Loucy (cell line): ENCODE measurements at regions not wholly inside any gene's neighbourhood (a gene's known extent, or its start where the extent isn't known, plus 50 kb on each side); places are given as distances from the start of the nearest gene placed in this dataset.

Experiments used
- H2AFZ ChIP-seq: fragments of 200-600 bp; sonication (generic); 2 replicates; pipeline ENCODE4 v1.6.0; 2016; ENCODE audit warnings: antibody characterized with exemption, mild to moderate bottlenecking, low read length, moderate library complexity
- H3F3A ChIP-seq: fragments of 200-600 bp; 2 replicates; pipeline ENCODE4 v1.6.0; 2016; ENCODE audit warnings: antibody characterized with exemption, low read depth, mild to moderate bottlenecking
- H3K27me3 ChIP-seq: fragments of 200-600 bp; sonication (generic); 2 replicates; pipeline ENCODE4 v1.6.1; 2014; ENCODE audit warnings: low read length, mild to moderate bottlenecking; ENCODE audit not compliant: insufficient read depth, poor library complexity, severe bottlenecking
- H3K36me3 ChIP-seq: fragments of 200-600 bp; sonication (generic); 2 replicates; pipeline ENCODE4 v1.6.1; 2016; ENCODE audit warnings: low read length; ENCODE audit not compliant: insufficient read depth
- H3K4me1 ChIP-seq: fragments of 200-600 bp; sonication (generic); 2 replicates; pipeline ENCODE4 v1.5.1; 2014; ENCODE audit warnings: low read length, mild to moderate bottlenecking; ENCODE audit not compliant: insufficient read depth, poor library complexity, severe bottlenecking
- H3K4me2 ChIP-seq: fragments of 200-600 bp; sonication (generic); 2 replicates; pipeline ENCODE4 v1.6.0; 2014; ENCODE audit warnings: antibody characterized with exemption, low read length, low read depth, mild to moderate bottlenecking; ENCODE audit not compliant: poor library complexity, severe bottlenecking
- H3K4me3 ChIP-seq: fragments of 200-600 bp; sonication (generic); 2 replicates; pipeline ENCODE4 v1.5.1; 2014; ENCODE audit warnings: low read length, mild to moderate bottlenecking, mixed read lengths; ENCODE audit not compliant: poor library complexity, severe bottlenecking
- H3K79me2 ChIP-seq: fragments of 200-600 bp; sonication (generic); 2 replicates; pipeline ENCODE4 v1.6.1; 2014; ENCODE audit warnings: low read length; ENCODE audit not compliant: insufficient read depth
- H3K9ac ChIP-seq: fragments of 200-600 bp; sonication (generic); 2 replicates; pipeline ENCODE4 v1.6.0; 2014; ENCODE audit warnings: mild to moderate bottlenecking, low read depth, low read length, moderate library complexity; ENCODE audit not compliant: poor library complexity, severe bottlenecking
- H3K9me2 ChIP-seq: fragments of 200-600 bp; sonication (generic); replicated peaks from 2 replicates; pipeline ENCODE4 v1.6.1; 2016; ENCODE audit warnings: low read depth, low read length, mixed read lengths
- H3K9me3 ChIP-seq: fragments of 200-600 bp; sonication (generic); 2 replicates; pipeline ENCODE4 v1.6.1; 2014; ENCODE audit warnings: mild to moderate bottlenecking, antibody characterized with exemption, low read length, low read depth; ENCODE audit not compliant: insufficient read depth
- H4K20me1 ChIP-seq: fragments of 200-600 bp; sonication (generic); 2 replicates; pipeline ENCODE4 v1.6.0; 2014; ENCODE audit warnings: antibody characterized with exemption, low read length, mild to moderate bottlenecking; ENCODE audit not compliant: insufficient read depth, poor library complexity, severe bottlenecking
- EZH2phosphoT487 ChIP-seq: fragments of 200-600 bp; IDR thresholded peaks from 2 replicates; pipeline ENCODE4 v1.6.1; 2018; ENCODE audit warnings: antibody characterized with exemption, mild to moderate bottlenecking, moderate library complexity, borderline replicate concordance
- TF ChIP-seq, protein P1 (sequence below): fragments of 200-600 bp; sonication (generic); conservative IDR thresholded peaks from 2 replicates; pipeline ENCODE4 v1.5.1; 2014; ENCODE audit warnings: mild to moderate bottlenecking, antibody characterized with exemption, low read length

DNA sequence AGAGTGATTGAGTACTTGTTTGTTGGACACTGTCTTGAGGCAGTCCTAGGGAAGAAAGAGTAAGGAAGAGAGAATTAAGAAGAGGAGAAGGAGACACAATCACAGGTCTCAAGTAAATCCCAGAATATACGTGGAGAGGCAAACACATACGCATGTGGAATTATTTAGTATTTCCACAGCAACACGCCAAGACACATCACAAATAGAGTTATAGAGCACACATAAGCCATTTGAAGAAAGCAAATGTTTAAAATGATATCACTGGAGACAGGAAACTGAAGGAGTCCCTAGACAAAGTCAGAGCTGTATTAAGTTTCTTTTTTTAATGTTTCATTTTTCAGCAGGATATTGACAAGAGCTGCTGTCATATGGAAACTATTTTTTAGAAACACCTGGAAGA, 206.1 kb upstream of the LRIG1 start:
- no peaks in the 10 kb centered on the region for H3K9me2 ChIP-seq
- no peaks in the 10 kb centered on the region for H3K9me3 ChIP-seq
- no peaks in the 10 kb centered on the region for H3K36me3 ChIP-seq
- H3K4me3 ChIP-seq = no peak overlapping the region
- no peaks in the 10 kb centered on the region for H4K20me1 ChIP-seq
- H3K4me1 ChIP-seq = no peaks in the 10 kb centered on the region
- H3K79me2 ChIP-seq = no peaks in the 10 kb centered on the region
- no peaks in the 10 kb centered on the region for H3F3A ChIP-seq
- no peak overlapping the region for H3K9ac ChIP-seq
- no peak for TF ChIP-seq EZH2phosphoT487
- TF ChIP-seq, protein P1, sequence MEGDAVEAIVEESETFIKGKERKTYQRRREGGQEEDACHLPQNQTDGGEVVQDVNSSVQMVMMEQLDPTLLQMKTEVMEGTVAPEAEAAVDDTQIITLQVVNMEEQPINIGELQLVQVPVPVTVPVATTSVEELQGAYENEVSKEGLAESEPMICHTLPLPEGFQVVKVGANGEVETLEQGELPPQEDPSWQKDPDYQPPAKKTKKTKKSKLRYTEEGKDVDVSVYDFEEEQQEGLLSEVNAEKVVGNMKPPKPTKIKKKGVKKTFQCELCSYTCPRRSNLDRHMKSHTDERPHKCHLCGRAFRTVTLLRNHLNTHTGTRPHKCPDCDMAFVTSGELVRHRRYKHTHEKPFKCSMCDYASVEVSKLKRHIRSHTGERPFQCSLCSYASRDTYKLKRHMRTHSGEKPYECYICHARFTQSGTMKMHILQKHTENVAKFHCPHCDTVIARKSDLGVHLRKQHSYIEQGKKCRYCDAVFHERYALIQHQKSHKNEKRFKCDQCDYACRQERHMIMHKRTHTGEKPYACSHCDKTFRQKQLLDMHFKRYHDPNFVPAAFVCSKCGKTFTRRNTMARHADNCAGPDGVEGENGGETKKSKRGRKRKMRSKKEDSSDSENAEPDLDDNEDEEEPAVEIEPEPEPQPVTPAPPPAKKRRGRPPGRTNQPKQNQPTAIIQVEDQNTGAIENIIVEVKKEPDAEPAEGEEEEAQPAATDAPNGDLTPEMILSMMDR = no peak
- no peak overlapping the region for H2AFZ ChIP-seq
- H3K4me2 ChIP-seq = no peak overlapping the region
- no peaks in the 10 kb centered on the region for H3K27me3 ChIP-seq

DNA sequence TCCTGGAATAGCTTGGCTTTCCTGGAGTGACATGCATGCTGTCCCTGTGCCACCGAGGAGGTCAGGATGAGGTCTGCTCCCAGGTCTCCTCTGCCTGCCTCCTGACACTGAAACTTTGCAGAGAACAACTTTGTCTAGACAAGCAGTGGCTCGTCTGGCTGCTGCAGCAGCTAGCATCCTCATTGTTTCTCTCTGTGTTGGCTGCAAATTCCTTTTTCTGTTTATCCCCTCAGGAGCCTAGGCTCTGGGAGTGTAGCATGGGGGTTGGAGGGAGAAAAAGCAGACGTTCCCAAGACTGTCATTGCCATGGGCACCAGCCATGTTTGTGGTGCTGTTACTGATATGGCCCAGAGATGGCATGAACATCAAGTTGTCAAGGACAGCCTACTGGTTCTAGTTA, 208.7 kb upstream of the LRIG1 start:
- Histone ChIP-seq H3K4me2 (no peak overlapping the region), H3F3A (no peaks in the 10 kb centered on the region), H3K4me1 (no peaks in the 10 kb centered on the region), H3K79me2 (no peaks in the 10 kb centered on the region), H3K4me3 (no peak overlapping the region), H2AFZ (no peak overlapping the region), H3K27me3 (no peaks in the 10 kb centered on the region), H3K9ac (no peak overlapping the region), H4K20me1 (no peaks in the 10 kb centered on the region), H3K36me3 (no peaks in the 10 kb centered on the region), H3K9me2 (no peaks in the 10 kb centered on the region), H3K9me3 (no peaks in the 10 kb centered on the region)
- TF ChIP-seq, protein P1 = no peak
- no peak for TF ChIP-seq EZH2phosphoT487

DNA sequence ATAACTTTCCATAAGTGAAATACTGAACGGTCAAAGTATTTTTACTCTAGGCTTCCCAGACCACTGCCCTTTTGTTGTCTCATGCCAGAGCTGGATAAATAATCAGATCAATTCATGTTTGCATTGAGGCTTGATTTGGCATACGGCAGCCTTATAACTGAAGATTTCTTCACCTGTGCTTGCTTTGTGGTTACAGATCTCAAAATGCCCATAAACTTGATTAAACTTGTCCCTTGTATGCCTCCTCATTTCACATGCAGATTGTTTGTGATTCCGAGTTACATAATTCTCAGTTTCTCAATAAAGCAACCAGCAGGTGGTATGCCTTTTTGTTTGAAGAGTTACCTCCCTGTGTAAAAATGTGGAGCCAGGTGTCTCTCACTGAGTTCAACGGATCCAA, 211.4 kb upstream of the LRIG1 start:
- H3K4me1 ChIP-seq = no peaks in the 10 kb centered on the region
- H3K36me3 ChIP-seq = no peaks in the 10 kb centered on the region
- TF ChIP-seq, protein P1 = no peak
- TF ChIP-seq EZH2phosphoT487 = no peak
- H3K4me2 ChIP-seq = no peak overlapping the region
- H3F3A ChIP-seq = no peaks in the 10 kb centered on the region
- H3K27me3 ChIP-seq = no peaks in the 10 kb centered on the region
- H2AFZ ChIP-seq = no peak overlapping the region
- H3K9me3 ChIP-seq = no peaks in the 10 kb centered on the region
- H4K20me1 ChIP-seq = no peaks in the 10 kb centered on the region
- no peaks in the 10 kb centered on the region for H3K9me2 ChIP-seq
- H3K79me2 ChIP-seq = no peaks in the 10 kb centered on the region
- no peak overlapping the region for H3K9ac ChIP-seq
- H3K4me3 ChIP-seq = no peak overlapping the region
